H1 (cell line): ENCODE measurements at regions not wholly inside any gene's neighbourhood (a gene's known extent, or its start where the extent isn't known, plus 50 kb on each side); places are given as distances from the start of the nearest gene placed in this dataset.

Experiments
- BCL11A ChIP-seq, 2 experiments: IDR thresholded peaks; one replicate each; pipeline ENCODE4 v1.6.1; 2011; ENCODE audit warnings: low read depth in 2 of 2, low read length in 2 of 2, mild to moderate bottlenecking in 2 of 2
- CHD7 ChIP-seq: fragments of 300-600 bp; sonication (generic); IDR thresholded peaks from 2 replicates; pipeline ENCODE4 v1.7.1; 2012; ENCODE audit warnings: low read length, moderate library complexity, mild to moderate bottlenecking, inconsistent platforms; ENCODE audit not compliant: insufficient replicate concordance
- CREB1 ChIP-seq: IDR thresholded peaks from 2 replicates; pipeline ENCODE4 v1.6.1; 2012; ENCODE audit warnings: inconsistent platforms
- EP300 ChIP-seq, 2 experiments: IDR thresholded peaks; 1 replicate in 1 of 2; 2 replicates in 1 of 2; pipeline ENCODE4 v1.6.1; 2011 to 2012; ENCODE audit warnings: low read depth in 2 of 2, low read length in 2 of 2, mild to moderate bottlenecking in 2 of 2, borderline replicate concordance in 1 of 2, inconsistent platforms in 1 of 2, moderate library complexity in 1 of 2
- EZH2 ChIP-seq: fragments of 200-600 bp; sonication (generic); IDR thresholded peaks from 2 replicates; pipeline ENCODE4 v1.7.1; 2012; ENCODE audit warnings: low read depth, mild to moderate bottlenecking, moderate library complexity, low read length, inconsistent platforms; ENCODE audit not compliant: severe bottlenecking
- RAD21 ChIP-seq, 2 experiments: IDR thresholded peaks in 1 of 2; conservative IDR thresholded peaks in 1 of 2; 2 replicates each; pipeline ENCODE4 v1.6.1; 2011; ENCODE audit warnings: low read depth in 2 of 2, low read length in 2 of 2, improper control_type of control experiment in 1 of 2, inconsistent platforms in 1 of 2, mild to moderate bottlenecking in 1 of 2, moderate library complexity in 1 of 2
- SIX5 ChIP-seq: IDR thresholded peaks from 2 replicates; pipeline ENCODE4 v1.6.1; 2011; ENCODE audit warnings: mild to moderate bottlenecking, low read depth, low read length
- SP4 ChIP-seq: IDR thresholded peaks from 2 replicates; pipeline ENCODE4 v1.6.1; 2012; ENCODE audit warnings: low read length, inconsistent platforms

- no peak for TF ChIP-seq CHD7
- no peak for TF ChIP-seq EP300 (IDR thresholded peaks at IDR 0.05; ENCODE audit: borderline replicate concordance in 1 of 2, low read depth in 2 of 2, low read length in 2 of 2)
- TF ChIP-seq RAD21 (IDR thresholded peaks at IDR 0.05 in 1 of 2, conservative IDR thresholded peaks at IDR 0.05 in 1 of 2; ENCODE audit: low read depth in 2 of 2, low read length in 2 of 2) = no peak
- TF ChIP-seq SIX5 = no peak
- no peak for TF ChIP-seq EZH2
- no peak for TF ChIP-seq CREB1
- TF ChIP-seq BCL11A (IDR thresholded peaks at IDR 0.05; ENCODE audit: low read depth in 2 of 2, low read length in 2 of 2) = no peak
- TF ChIP-seq SP4 = no peak
These were observed 129.8 kb upstream of the EPB41L3 start (continued) for GRCh38 chr18:5673616-5674015.
